ENCODE measurements at regions not wholly inside any gene's neighbourhood (a gene's known extent, or its start where the extent isn't known, plus 50 kb on each side); places are given as distances from the start of the nearest gene placed in this dataset.

DNA sequence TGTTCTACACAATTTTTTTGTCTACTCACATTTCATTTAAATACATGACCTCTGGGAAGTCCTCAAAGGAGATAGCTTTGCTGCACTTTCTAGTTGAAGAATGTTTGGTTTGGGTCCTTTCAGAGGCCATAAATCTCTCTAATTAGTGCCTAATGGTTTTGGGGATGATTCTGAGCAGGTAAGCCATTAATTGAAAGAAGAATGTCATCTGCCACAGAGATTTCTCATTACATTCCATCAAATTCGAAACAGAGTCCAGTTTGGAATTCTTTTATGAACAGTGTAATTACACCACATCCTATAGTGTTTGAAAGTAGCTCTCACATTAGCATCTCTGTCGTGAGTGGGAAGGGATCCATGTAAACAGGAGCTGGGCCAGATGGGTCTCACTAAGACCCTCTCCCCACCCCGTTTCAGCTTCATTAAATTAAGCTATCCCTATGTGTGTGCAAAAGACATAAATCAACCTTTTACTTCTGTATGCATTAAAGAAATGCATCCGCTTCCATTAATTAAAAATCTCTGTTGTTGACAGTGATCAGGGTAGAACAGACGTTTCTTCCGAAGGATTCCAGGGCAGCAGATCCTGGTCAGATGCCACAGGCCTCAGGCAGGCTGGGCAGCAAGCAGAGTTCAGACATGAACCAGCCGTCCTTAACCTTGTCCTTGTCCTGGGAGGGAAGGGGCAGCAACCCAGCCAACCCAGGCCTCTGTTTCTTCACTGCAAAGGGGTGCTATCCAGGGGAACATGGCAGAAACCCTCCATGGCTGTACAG is 99.8 kb upstream of the MAP1B start:
- no peak for FAIRE-seq
- Histone ChIP-seq H3K36me3 (replicated peaks in 1 of 2; ENCODE audit: control insufficient read depth in 1 of 2, insufficient read depth in 2 of 2, low read length in 2 of 2) (no peaks in the 10 kb centered on the region), H3K27me3 (ENCODE audit: control insufficient read depth in 1 of 2, insufficient read depth in 2 of 2, low read length in 2 of 2) (peaks cover 0 to 4% of the 10 kb centered on the region in 2 experiments; a peak in 1 of 5 replicates), H3K9ac (ENCODE audit: insufficient read depth, low read depth, low read length) (no peak overlapping the region), H4K20me1 (ENCODE audit: insufficient read depth, low read length) (no peaks in the 10 kb centered on the region), H3K4me2 (ENCODE audit: low read depth, low read length) (no peak overlapping the region), H3K4me3 (replicated peaks in 1 of 3; ENCODE audit: insufficient read depth in 1 of 3, low read depth in 2 of 3, low read length in 3 of 3) (no peak overlapping the region), H2AFZ (ENCODE audit: low read length) (no peak overlapping the region), H3K79me2 (ENCODE audit: insufficient read depth, low read length) (no peaks in the 10 kb centered on the region), H3K27ac (ENCODE audit: extremely low read length, insufficient read depth, low read length) (no peak overlapping the region), H3K4me1 (ENCODE audit: insufficient read depth, low read length) (no peaks in the 10 kb centered on the region), H3K9me3 (ENCODE audit: low read length) (no peaks in the 10 kb centered on the region)
- DNase-seq (ENCODE audit: low spot score) = no peak
- POLR2A ChIA-PET = no interaction called here
- intact Hi-C loops (cut with micrococcal nuclease; ENCODE audit: unreplicated experiment) = no loop called here
- WGBS (ENCODE audit: low lambda C conversion rate) = 27% methylated on average over 7 of the region's 7 CpGs
- no TSS peak for BruUV-seq (replicated peaks)
- ATAC-seq = no peak
- CTCF ChIA-PET (ENCODE audit: low intra/inter-chr PET ratio, low total read pairs) = no interaction called here
- in situ Hi-C loops (cut with HindIII; ENCODE audit: extremely low pct_ligation_motif_present, low pct_unique_long_range_greater_than_20kb) = loop anchor here (25.0 kb wide), 1 partner anchor 220 kb away; no protein-coding TSS in a partner anchor
- TF ChIP-seq, protein P1, sequence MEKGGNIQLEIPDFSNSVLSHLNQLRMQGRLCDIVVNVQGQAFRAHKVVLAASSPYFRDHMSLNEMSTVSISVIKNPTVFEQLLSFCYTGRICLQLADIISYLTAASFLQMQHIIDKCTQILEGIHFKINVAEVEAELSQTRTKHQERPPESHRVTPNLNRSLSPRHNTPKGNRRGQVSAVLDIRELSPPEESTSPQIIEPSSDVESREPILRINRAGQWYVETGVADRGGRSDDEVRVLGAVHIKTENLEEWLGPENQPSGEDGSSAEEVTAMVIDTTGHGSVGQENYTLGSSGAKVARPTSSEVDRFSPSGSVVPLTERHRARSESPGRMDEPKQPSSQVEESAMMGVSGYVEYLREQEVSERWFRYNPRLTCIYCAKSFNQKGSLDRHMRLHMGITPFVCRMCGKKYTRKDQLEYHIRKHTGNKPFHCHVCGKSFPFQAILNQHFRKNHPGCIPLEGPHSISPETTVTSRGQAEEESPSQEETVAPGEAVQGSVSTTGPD (CRISPR knock-in tag; IDR thresholded peaks at IDR 0.05) = no peak
- TF ChIP-seq, protein P2, sequence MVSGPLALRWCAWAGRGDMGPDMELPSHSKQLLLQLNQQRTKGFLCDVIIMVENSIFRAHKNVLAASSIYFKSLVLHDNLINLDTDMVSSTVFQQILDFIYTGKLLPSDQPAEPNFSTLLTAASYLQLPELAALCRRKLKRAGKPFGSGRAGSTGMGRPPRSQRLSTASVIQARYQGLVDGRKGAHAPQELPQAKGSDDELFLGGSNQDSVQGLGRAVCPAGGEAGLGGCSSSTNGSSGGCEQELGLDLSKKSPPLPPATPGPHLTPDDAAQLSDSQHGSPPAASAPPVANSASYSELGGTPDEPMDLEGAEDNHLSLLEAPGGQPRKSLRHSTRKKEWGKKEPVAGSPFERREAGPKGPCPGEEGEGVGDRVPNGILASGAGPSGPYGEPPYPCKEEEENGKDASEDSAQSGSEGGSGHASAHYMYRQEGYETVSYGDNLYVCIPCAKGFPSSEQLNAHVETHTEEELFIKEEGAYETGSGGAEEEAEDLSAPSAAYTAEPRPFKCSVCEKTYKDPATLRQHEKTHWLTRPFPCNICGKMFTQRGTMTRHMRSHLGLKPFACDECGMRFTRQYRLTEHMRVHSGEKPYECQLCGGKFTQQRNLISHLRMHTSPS (CRISPR knock-in tag; IDR thresholded peaks at IDR 0.05; ENCODE audit: low read depth) = no peak
- TF ChIP-seq BRD4 (CRISPR knock-in tag; IDR thresholded peaks at IDR 0.05) (no peak), FOXM1 (CRISPR knock-in tag; IDR thresholded peaks at IDR 0.05) (no peak), ZNF143 (CRISPR knock-in tag; IDR thresholded peaks at IDR 0.05) (no peak), MAZ (IDR thresholded peaks at IDR 0.05; ENCODE audit: borderline replicate concordance, low read depth, low read length) (no peak), MAZ (CRISPR knock-in tag; IDR thresholded peaks at IDR 0.05; ENCODE audit: low read depth) (no peak), ZSCAN12 (CRISPR knock-in tag; IDR thresholded peaks at IDR 0.05) (no peak), SRF (IDR thresholded peaks at IDR 0.05; ENCODE audit: low read depth, low read length) (no peak), SKI (IDR thresholded peaks at IDR 0.05; ENCODE audit: partially characterized antibody) (no peak), GLI4 (CRISPR knock-in tag; IDR thresholded peaks at IDR 0.05; ENCODE audit: borderline replicate concordance) (no peak)
- TF ChIP-seq, protein P3, sequence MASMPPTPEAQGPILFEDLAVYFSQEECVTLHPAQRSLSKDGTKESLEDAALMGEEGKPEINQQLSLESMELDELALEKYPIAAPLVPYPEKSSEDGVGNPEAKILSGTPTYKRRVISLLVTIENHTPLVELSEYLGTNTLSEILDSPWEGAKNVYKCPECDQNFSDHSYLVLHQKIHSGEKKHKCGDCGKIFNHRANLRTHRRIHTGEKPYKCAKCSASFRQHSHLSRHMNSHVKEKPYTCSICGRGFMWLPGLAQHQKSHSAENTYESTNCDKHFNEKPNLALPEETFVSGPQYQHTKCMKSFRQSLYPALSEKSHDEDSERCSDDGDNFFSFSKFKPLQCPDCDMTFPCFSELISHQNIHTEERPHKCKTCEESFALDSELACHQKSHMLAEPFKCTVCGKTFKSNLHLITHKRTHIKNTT (CRISPR knock-in tag; IDR thresholded peaks at IDR 0.05) = no peak
- TF ChIP-seq, protein P4, sequence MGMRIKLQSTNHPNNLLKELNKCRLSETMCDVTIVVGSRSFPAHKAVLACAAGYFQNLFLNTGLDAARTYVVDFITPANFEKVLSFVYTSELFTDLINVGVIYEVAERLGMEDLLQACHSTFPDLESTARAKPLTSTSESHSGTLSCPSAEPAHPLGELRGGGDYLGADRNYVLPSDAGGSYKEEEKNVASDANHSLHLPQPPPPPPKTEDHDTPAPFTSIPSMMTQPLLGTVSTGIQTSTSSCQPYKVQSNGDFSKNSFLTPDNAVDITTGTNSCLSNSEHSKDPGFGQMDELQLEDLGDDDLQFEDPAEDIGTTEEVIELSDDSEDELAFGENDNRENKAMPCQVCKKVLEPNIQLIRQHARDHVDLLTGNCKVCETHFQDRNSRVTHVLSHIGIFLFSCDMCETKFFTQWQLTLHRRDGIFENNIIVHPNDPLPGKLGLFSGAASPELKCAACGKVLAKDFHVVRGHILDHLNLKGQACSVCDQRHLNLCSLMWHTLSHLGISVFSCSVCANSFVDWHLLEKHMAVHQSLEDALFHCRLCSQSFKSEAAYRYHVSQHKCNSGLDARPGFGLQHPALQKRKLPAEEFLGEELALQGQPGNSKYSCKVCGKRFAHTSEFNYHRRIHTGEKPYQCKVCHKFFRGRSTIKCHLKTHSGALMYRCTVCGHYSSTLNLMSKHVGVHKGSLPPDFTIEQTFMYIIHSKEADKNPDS (CRISPR knock-in tag; IDR thresholded peaks at IDR 0.05) = no peak
- TF ChIP-seq, protein P5, sequence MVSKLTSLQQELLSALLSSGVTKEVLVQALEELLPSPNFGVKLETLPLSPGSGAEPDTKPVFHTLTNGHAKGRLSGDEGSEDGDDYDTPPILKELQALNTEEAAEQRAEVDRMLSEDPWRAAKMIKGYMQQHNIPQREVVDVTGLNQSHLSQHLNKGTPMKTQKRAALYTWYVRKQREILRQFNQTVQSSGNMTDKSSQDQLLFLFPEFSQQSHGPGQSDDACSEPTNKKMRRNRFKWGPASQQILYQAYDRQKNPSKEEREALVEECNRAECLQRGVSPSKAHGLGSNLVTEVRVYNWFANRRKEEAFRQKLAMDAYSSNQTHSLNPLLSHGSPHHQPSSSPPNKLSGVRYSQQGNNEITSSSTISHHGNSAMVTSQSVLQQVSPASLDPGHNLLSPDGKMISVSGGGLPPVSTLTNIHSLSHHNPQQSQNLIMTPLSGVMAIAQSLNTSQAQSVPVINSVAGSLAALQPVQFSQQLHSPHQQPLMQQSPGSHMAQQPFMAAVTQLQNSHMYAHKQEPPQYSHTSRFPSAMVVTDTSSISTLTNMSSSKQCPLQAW (CRISPR knock-in tag; IDR thresholded peaks at IDR 0.05) = no peak
